HG02973 (cell line): ENCODE measurements at regions not wholly inside any gene's neighbourhood (a gene's known extent, or its start where the extent isn't known, plus 50 kb on each side); places are given as distances from the start of the nearest gene placed in this dataset.

Experiments
- ATAC-seq: cut with Tn5 transposase; IDR thresholded peaks from one replicate; pipeline ENCODE4 v1.9.1; 2021; ENCODE audit warnings: moderate library complexity; ENCODE audit not compliant: unreplicated experiment

DNA sequence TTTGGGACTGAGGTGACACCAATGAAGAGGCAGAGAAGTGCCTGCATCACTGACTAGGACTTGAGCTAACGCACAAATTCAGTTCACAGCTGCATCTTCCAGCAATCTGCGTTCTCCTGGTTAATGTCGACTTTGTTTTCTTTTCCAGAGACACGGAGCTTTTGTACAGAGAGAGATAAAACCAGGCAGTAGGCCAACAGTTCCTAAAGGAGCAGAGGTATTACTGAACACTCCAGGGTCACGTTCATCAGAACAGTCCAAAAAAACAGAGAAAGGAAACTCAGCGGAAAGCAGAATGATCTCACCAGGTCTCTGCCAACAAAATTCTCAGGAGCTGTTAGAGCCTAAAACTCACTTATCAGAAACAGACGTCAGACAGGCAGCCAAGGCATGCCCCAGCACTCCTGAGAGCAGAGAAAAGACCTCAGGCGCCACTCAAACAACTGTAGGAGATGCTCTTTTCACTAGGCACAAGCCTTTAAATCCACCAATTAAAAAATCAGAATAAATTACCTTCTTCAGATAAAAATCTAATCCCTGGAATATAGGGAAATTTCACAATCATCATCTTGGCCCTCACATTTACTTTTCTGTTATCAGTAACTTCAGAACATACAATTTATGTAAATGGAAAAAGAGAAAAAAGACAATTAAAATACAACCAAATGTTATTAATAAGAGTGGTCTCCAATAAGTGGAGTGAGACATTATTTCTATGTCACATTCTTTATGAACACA lies 95.9 kb upstream of the SPTBN1 start:
- no peak for ATAC-seq

DNA sequence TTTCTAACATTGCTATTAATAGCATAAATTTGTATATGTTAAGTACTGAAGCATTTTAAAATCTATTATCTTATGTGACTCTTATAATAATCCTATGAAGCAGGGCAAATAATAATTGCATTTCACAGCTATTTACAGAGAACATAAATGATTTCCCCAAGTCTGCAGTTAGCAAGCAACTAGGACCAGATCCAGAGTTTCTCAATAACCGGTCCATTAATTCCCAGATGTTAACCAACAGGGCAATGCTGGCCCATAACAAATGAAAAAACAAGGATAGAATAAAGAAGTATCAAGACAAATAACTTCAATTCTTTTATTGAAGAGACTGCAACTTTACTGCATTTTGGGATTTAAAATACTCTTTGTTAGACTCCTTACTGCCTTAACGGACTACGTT lies 91.7 kb upstream of the SPTBN1 start:
- ATAC-seq: no peak

DNA sequence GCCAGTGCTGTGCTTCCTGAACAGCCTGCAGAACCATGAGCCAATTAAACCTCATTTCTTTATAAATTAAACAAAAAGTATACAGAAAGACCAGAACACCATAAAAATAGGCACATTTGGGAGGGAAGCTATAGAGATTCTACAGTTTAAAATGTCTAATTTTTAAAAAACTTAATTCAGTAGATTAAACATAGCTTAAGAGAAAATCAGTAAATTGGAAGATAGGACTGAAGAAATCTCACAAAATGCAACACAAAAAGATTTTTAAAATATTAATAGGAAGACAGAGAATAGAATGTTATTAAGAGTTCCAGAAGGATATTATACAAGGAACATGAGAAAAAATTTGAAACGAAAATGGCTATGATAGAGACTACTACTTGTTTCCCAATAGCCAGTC lies 90.5 kb upstream of the SPTBN1 start:
- no peak for ATAC-seq

DNA sequence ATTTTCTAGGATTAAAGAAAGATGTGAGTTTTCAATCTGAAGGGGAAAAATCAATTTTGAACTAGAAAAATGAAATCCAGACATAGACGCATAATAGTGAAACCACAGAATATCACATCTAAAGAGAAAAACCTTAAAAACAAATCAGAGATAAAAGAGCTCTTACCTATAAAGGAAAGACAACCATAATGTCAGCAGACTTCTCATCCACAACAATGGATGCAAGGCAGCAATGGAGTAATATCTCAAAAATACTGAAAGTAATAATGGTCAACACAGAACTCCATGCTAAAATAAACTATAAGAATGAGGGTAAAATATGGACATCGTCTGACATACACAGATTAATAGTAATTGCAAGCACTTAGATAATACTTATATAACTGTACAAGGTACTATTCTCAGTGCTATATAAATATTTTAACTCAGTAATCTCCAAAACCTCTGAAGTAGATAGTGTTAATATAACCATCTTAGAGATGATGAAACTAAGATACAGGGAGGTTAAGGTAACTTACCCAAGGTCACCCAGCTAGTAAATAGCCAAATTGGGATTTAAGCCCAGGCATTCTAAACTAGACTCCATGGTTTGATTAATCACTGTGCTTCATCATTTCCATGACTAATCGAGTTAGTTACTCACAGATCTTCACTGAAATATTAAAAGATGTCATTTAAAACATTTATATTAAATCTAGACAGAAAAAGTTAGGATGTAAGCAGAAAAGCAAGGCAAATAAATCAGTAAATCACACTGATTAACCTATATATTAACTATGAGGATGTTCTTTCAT lies 89.4 kb upstream of the SPTBN1 start:
- ATAC-seq: no peak

DNA sequence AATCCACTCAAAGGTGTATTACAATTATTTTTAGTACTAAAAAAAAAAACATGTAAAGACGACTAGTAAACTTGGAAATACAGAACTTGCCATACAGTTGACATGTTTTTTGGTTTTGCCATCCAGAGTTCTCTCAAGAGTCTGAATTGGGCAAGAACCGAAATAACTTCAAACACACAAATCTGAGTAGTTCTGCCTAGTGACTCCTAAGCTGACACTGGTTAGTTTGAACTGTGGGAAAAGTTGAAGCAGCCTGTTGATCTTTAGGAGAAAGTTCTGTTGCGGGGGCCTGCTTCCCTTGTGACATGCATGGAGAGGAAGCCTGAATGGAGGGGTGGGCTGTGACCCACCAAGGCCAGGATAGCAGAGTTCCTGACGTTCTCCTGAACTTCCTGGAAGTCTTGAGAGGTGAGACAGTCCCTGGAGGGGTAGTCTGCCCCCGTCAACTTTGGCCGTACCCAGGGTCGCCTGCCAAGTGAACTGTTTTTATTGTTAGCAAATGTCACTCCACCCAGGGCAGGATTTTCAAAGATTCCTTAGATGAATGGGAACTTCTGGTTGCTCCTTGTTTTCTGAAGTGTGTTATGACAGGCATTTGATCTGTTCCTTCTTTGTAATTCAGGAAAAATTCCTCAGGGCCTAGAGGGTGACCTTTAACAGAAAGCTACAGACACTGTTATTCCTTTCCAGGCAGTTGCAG lies 85.6 kb upstream of the SPTBN1 start:
- ATAC-seq: no peak

DNA sequence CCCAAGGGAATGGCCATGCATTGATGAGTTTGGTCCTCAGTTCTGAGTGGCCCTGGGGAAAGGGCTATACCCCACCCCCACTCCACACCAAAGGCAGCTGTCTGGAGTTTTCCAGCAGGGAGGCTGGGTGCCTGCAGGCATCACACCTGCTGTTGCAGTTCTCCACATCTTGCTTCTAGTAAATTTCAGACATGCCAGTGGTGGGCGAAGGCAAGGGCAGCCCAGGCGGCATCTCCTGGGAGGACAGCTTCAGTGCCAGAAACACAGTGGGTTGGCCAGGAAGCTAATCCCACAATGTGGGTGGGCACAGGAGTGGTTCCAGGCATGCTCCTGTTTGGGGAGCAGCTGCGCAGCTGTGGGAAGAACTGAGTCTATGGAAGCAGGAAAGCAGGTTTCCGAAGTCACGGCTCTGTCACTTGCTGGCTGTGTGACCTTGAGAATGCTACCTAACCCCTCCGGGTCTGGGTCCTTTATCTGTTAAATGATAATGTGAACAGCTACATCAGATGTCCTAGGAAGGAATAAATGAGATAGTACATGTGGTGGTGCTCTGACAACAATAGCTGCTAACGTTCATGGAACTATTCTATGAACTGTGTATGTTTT lies 84.6 kb upstream of the SPTBN1 start:
- no peak for ATAC-seq

DNA sequence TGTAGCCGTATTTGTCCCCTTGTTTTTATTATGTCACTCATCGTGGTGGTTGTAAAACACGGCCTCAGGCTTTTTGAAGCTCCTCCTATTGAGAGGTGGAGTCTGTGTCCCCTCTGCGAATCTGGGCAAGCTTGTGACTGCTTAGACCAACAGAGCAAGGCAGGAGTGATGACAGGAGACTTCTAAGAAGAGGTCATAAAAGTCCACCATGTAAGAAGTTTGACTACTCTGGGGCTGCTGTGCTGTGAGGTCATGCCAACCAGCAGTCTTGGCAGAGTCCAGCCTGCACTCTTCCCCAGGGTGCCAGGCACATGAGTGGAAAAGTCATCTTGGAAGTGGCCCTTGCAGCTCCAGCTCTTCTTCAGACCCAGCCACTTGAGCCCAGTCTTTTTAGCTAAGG lies 83.8 kb upstream of the SPTBN1 start:
- no peak for ATAC-seq

DNA sequence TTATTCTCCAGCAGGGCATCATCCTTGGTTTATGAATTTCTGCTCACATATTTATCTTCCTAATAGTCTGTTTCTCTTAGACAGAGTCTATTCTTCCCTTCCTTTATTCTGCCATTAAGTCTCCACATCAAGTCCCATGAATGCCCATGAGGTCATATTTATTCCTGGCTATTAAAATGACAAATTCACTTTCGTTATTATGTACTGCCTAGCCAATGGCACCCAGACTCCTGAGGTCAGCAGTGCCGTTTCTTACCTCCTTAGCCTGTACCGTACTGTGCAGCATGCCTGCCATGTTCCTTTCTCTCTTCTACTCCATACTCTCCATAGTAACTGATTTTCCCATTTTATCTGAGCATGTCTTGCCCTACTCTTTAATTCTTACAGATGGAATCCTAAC lies 82.3 kb upstream of the SPTBN1 start:
- no peak for ATAC-seq

DNA sequence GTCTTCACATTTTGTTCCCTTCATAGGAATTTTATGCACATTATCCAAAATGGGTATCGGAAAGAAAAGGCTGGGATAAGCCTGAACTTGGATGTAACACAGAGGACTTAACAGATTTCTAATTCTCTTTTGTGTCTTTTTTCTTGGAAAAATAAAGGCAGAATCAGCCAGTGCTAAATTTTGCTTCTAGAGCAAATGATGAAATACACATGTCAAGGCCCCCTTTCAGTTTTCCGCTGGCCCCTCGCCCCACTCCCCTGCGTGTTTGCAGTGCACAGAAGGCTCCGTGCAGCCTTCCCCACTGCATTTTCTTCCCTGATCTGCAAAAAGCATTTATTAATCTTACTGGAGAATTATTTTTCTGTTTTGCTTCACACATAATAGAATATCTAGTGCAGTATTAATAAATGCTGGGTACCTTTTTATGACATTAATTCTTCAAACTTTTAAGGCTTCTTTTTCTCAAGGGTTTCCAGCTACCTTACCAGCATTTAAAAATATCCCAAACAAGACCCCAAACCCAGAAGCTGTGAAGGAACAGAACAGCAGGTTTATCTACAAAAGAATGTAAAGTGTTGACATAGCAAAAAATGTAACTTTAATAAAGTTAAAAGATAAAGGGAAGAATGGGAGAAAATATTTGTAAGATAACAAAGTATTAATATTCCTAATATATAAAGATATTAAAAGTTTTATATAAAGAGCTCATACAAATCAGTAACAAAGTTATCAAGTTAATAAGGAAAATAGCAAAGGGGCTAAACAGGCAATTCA lies 81.3 kb upstream of the SPTBN1 start:
- ATAC-seq: no peak

DNA sequence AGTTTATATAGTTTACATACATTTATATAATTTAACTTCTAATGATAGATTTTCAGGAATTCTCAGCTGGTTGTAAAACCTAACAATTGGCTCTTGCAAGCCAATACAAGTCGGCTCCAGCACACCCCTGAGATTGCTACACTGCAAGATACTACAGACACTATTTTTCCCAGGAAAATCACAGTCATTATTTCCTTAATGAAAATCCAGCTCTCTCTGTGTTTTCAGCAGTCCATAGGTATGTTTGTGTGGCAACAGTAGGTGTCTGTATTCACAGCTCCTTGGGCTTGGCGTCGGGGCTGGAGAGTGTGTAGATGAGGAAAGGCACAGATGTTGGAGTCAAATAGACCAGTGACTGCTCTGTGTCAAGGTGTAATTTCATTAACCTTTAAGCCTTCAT lies 78.7 kb upstream of the SPTBN1 start:
- ATAC-seq: no peak

DNA sequence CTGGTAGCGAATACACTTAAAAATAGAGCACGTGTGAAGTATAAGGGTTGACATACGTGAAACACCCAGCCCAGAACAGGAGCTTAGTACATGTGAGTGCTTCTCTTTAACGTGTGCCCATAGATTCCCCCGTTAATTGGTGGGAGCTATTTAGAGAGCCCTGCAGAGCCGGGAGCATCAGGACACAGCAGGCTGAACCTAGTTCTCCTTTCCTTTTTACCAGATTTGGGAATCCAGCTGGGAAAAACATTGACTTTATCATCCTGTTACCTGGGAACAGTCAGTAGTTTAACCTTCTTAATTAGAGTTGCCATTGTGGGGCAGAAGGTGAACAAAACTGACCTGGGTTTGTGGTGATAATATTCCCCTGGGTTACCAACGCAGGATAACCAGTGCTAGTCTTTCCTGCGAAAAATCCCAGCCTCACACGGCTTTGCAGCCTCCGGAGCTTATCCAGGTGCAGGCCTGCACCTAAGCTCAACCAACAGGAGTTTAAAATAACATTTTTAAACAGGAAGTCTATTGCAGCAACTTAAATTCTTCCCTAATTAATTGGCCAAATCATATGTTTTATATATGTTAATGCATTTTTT lies 78.1 kb upstream of the SPTBN1 start:
- ATAC-seq: no peak

DNA sequence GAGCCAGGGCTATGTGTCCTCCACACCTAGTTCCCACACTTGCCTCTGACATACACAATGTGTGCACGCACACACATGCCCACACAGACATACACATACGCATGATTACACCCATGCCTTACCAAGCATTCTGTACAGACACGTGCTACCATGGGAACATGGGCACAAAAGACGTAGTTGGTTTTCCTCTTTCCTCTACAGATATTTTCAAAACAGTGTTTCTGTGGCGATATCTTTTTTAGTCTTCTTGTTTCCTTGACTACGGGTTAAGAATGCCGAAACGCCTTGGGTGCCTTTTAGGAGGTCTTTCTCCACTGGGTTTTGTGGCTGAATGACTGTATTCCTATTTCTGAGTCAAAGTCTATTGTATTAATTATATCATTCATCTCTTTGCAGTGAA lies 75.5 kb upstream of the SPTBN1 start:
- ATAC-seq: no peak

DNA sequence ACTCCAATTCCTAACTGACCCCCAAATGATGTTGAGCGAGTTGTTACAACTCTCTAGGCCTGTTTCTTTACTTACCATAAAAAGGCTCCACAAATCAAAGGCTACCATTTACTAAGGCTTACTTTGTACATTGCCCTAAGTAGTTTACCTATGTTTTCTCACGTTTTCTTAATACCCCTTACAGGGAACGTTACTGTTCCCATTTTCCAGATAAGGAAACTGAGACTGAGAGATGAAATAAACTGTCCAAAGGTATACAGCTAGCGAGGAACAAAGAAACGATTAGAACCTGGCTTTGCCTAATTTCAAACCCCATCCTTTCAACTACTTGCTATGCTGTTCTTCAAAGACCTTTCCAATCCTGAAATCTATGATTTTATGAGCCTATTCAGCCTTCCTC lies 74.8 kb upstream of the SPTBN1 start:
- no peak for ATAC-seq

DNA sequence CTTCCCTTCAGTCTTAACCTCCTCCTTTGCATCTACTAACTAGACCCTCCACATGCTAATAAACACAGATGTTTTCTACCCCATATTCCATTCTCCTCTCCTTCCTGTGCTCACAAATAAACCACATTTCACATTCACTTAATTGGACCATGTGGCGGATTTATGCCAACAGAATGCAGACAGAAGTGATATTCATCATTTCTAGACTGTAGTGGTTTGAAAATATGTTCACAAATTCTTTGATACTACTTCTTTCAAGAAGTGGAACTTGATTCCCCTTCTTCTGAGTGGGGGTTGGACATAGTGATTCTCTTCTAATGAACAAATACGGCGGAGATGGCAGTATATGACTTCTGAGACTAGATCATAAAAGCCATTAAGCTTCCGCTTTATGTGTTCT lies 73.5 kb upstream of the SPTBN1 start:
- no peak for ATAC-seq

DNA sequence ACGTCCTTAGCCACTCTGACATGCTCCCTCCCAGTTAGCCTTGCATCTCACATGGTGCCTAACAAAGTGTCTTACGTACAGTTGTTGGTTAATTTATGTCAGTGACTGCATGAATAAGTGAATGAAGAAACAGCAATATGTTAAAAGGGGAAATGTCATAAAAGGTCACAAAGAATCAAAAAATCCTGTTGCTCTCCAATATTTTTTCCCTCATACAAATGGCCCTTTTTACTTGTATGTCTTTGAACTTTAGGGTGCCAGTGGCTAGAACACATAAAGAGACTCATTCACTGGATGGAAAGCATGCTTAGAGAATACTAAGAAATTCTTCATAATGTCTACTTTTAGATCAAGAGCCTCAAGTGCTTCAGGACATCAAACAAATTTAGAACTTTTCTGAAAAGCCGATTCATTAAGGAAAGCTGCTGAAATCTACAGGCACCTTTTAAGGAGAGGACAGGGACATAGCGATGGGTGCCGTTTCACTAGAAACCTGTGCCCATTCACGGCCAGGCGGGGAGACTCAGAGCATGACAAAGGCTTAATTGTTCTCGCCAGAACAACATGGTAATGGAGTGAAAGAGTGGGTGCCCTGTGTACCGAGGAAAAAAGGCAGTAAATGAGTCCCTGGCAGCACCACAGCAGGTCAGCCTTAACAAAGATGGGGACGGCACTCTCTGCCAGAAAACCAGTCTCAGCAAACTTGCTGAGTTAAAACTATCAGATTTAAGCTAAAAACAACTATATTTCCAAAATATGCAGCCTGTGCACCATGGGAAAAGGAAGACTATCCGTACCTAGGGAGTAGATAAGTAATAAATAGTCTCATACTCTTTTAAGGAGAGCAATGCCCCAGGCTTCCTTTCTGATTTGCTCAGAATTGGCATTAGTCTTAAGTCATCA lies 71.6 kb upstream of the SPTBN1 start:
- ATAC-seq: no peak

DNA sequence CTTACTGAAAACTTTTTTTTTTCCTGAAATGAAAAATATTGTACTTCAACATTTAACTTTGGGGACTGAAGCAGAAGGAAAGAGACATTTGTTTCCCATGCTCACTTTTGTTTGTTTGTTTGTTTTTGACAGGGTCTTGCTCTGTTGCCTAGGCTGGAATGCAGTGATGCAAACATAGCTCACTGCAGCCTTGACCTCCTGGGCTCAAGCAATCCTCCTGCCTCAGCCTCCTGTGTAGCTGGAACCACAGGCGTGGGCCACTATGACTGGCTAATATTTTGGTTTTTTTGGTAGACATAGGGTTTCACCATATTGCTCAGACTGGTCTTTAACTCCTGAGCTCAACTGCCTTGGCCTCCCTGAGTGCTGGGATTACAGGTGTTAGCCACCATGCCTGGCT lies 70.9 kb upstream of the SPTBN1 start:
- ATAC-seq: no peak

DNA sequence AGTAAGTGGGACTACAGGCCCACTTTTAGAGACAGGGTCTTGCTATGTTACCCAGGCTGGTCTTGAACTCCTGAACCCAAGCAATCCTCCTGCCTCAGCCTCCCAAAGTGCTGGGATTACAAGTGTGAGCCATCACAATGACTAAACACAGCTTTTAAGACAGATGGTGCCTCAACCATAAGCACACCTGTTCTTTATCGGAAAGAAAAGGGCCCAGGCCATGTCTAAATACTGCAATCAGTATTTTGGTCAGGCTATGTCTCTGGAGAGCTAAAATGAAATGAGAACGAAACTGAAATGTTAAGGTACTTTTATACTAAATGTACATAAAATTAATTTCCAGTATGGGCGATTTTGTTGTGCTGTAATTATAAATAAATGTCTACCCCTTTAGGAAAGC lies 69.5 kb upstream of the SPTBN1 start:
- ATAC-seq: no peak

DNA sequence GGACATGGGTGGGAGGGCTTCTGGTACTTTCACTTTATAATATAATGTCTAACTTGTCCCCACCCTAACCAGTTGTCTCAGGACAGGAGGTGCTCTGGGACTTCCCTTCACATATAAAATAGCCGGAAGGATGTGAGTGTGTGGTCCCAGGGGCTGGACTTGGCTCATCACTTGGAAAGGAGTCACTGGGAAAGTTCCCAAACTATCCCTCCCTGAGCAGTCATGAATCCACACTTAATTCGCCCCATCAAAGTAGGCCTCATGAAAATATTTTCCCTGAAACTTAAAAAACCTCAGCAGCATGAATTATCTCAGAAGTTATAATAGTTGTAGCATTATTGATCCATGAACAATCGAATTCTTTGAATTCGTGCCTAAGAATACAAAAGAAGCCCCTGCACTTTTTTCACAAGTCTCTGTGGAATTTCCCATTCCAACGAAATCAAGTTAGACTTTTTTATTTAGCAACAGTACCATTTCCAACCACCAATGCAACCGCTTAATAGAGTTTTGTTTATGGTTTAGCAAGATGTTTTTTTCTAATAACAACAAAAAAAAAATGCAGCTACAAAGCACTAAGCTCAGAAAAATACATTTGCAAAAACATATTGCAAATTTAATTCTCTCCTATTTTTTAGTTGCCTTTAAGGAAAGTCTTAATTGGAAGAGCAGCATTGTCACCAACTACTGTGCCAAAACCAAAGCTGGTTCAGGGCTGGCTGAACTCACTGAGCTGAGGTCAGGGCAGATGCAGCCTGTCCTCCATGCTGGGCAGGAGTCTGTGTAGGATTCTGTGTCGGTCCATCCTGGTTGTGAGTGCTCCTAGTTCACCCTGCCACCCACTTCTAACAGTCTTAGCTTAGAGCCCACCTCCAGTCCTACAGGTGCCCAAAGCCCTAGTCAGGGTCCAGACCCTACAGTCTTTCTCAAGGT lies 68.8 kb upstream of the SPTBN1 start:
- no peak for ATAC-seq
